Sciatic nerve (tissue), 2 donors: ENCODE measurements at regions not wholly inside any gene's neighbourhood (a gene's known extent, or its start where the extent isn't known, plus 50 kb on each side); places are given as distances from the start of the nearest gene placed in this dataset.
"Not testable (repeated sequence)": the region's sequence is repeated elsewhere in the genome, so short reads cannot be mapped to it uniquely, and the experiment has no call there.

Experiments
- ATAC-seq: fragments of 200-7000 bp; cut with Tn5 transposase; one replicate; pipeline ENCODE4 v1.9.1; 2020; ENCODE audit warnings: mild to moderate bottlenecking, moderate library complexity
- DNase-seq: peaks from one replicate; pipeline ENCODE4 v3.0.0-alpha.2; 2020; ENCODE audit warnings: low spot score
- intact Hi-C: fragments of 100-400 bp; cut with DNase I; formaldehyde crosslinking; loops from one replicate; pipeline ENCODE4 v1.14.2; 2022
- donor health status: DM: no; HTN: no; CAD: no.
- donor health status: DM: no; HTN: no; CAD: no.

GRCh38 chr16:59826767-59827166, 1092.7 kb upstream of the GOT2 start:
- DNase-seq, result no peak
- intact Hi-C loops, result no loop called here
- no peak for ATAC-seq

- ATAC-seq, intact Hi-C loops, DNase-seq: not testable (repeated sequence)
Observed at GRCh38 chr16:59809488-59809887, 1075.4 kb upstream of the GOT2 start.

GRCh38 chr16:59783191-59783590, 1049.1 kb upstream of the GOT2 start:
- intact Hi-C loops, result no loop called here
- ATAC-seq (no peak), DNase-seq (no peak)

- intact Hi-C loops, result no loop called here
- ATAC-seq (no peak), DNase-seq (no peak)
Observed at GRCh38 chr16:59773330-59773729, 1039.2 kb upstream of the GOT2 start.

- DNase-seq (no peak), ATAC-seq (no peak)
- intact Hi-C loops, result no loop called here
Observed at GRCh38 chr16:59759296-59759695, 1025.2 kb upstream of the GOT2 start.

- no peak for DNase-seq
- no peak for ATAC-seq
- intact Hi-C loops, result no loop called here
Observed at GRCh38 chr16:59758848-59759247, 1024.7 kb upstream of the GOT2 start.

- DNase-seq, result no peak
- ATAC-seq, result no peak
- intact Hi-C loops, result no loop called here
Observed at GRCh38 chr16:59754854-59755253, 1020.7 kb upstream of the GOT2 start.

GRCh38 chr16:59749662-59750336, 1015.7 kb upstream of the GOT2 start:
- ATAC-seq, result no peak
- intact Hi-C loops, result no loop called here
- DNase-seq, result no peak

GRCh38 chr16:59748531-59748930, 1014.4 kb upstream of the GOT2 start:
- DNase-seq, result no peak
- intact Hi-C loops, result no loop called here
- ATAC-seq, result no peak

GRCh38 chr16:59743504-59743903, 1009.4 kb upstream of the GOT2 start:
- DNase-seq (no peak), ATAC-seq (no peak)
- intact Hi-C loops, result no loop called here

GRCh38 chr16:59740858-59741257, 1006.7 kb upstream of the GOT2 start:
- ATAC-seq (no peak), DNase-seq (no peak)
- intact Hi-C loops, result no loop called here

- no peak for ATAC-seq
- DNase-seq, result no peak
- intact Hi-C loops, result no loop called here
Observed at GRCh38 chr16:59737274-59737673, 1003.2 kb upstream of the GOT2 start.

GRCh38 chr16:59733321-59733720, 999.2 kb upstream of the GOT2 start:
- intact Hi-C loops, result no loop called here
- ATAC-seq (no peak), DNase-seq (no peak)

GRCh38 chr16:59729613-59730012, 995.5 kb upstream of the GOT2 start:
- DNase-seq, result no peak

GRCh38 chr16:59719121-59719520, 985.0 kb upstream of the GOT2 start:
- intact Hi-C loops, result no loop called here
- ATAC-seq (no peak), DNase-seq (no peak)

More at GRCh38 chr16:59729613-59730012, 995.5 kb upstream of the GOT2 start:
- intact Hi-C loops, result loop anchor here (5.0 kb wide), 1 partner anchor 767 kb away; no protein-coding TSS in a partner anchor
- ATAC-seq, result no peak

GRCh38 chr16:59707436-59708226, 973.5 kb upstream of the GOT2 start:
- ATAC-seq, result no peak
- intact Hi-C loops, result no loop called here
- DNase-seq, result no peak

GRCh38 chr16:59701963-59702930, 968.1 kb upstream of the GOT2 start:
- no peak for DNase-seq
- ATAC-seq, result no peak
- intact Hi-C loops, result no loop called here

- ATAC-seq (no peak), DNase-seq (no peak)
- intact Hi-C loops, result no loop called here
Observed at GRCh38 chr16:59699786-59700185, 965.7 kb upstream of the GOT2 start.

- ATAC-seq (no peak), DNase-seq (no peak)
- intact Hi-C loops, result no loop called here
Observed at GRCh38 chr16:59698346-59699020, 964.4 kb upstream of the GOT2 start.
